BLaER1 (cell line): ENCODE measurements at regions not wholly inside any gene's neighbourhood (a gene's known extent, or its start where the extent isn't known, plus 50 kb on each side); places are given as distances from the start of the nearest gene placed in this dataset.

Experiments used
- H3K27ac ChIP-seq: shearing (Covaris generic); formaldehyde crosslinking; 2 replicates; pipeline ENCODE4 v1.8.1; 2022
- H3K27me3 ChIP-seq: shearing (Covaris generic); formaldehyde crosslinking; 2 replicates; pipeline ENCODE4 v1.8.1; 2022
- H3K36me3 ChIP-seq: shearing (Covaris generic); formaldehyde crosslinking; 2 replicates; pipeline ENCODE4 v1.8.1; 2022
- H3K4me1 ChIP-seq: shearing (Covaris generic); formaldehyde crosslinking; 2 replicates; pipeline ENCODE4 v1.8.1; 2022
- H3K4me2 ChIP-seq: shearing (Covaris generic); formaldehyde crosslinking; 2 replicates; pipeline ENCODE4 v1.8.1; 2022
- H3K4me3 ChIP-seq: shearing (Covaris generic); formaldehyde crosslinking; 2 replicates; pipeline ENCODE4 v1.8.1; 2022
- H3K9ac ChIP-seq: shearing (Covaris generic); formaldehyde crosslinking; 2 replicates; pipeline ENCODE4 v1.8.1; 2022
- H3K9me3 ChIP-seq: shearing (Covaris generic); formaldehyde crosslinking; 2 replicates; pipeline ENCODE4 v1.8.1; 2022
- H4K20me1 ChIP-seq: shearing (Covaris generic); formaldehyde crosslinking; 2 replicates; pipeline ENCODE4 v1.8.1; 2022
- Cebpa-rat ChIP-seq: shearing (Covaris generic); IDR thresholded peaks from 2 replicates; pipeline ENCODE4 v1.8.1; 2022

DNA sequence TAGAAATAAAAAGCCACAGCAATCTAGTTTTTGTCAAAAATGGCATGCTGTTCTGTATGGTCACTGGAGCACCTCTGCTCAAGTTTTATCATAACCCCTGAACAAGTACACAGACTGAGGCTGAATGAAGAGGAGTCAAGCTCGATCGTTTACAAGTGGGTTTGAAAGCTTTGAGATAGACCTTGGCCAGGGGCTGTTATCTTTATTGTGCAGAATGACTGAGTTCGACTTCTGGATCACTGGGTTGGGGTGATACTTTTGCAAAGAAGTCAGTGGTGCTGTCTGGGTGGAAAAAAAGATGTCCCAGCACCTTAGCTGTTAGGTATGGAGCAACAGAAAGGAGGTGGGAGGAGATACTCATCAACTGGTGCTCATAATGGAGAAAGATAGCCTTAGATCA is 446.0 kb downstream of the HACE1 start:
- Histone ChIP-seq H3K9me3 (0 out of 2 replicates have a peak, but pooled peaks cover 5% of the 10 kb centered on the region), H3K9ac (no peak overlapping the region), H3K27ac (no peak overlapping the region), H3K4me1 (0 out of 2 replicates have a peak, but pooled peaks cover 10% of the 10 kb centered on the region), H3K4me2 (no peak overlapping the region), H3K36me3 (no peaks in the 10 kb centered on the region), H3K27me3 (no peaks in the 10 kb centered on the region), H3K4me3 (no peak overlapping the region), H4K20me1 (no peaks in the 10 kb centered on the region)
- TF ChIP-seq Cebpa-rat: no peak

DNA sequence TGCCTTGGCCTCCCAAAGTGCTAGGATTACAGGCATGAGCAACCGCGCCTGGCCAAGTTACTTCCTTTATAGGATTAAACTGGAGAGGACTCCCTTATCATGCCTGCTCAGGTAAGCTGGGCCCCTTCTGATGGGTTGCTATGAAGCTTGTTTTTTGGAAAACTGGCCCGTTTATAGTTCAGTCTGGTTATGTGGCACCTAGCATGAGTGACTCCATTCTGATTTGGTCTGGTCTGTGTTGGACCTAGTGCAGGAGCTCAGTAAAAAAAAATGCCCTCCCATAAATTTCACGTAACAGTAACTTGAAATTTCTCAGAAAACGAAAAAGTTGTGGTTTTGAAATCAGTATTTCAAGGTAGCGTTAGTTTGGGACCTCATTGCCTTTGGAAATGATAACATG is 448.4 kb downstream of the HACE1 start:
- Histone ChIP-seq H3K4me1 (0 out of 2 replicates have a peak, but pooled peaks cover 10% of the 10 kb centered on the region), H3K4me3 (no peak overlapping the region), H3K36me3 (no peaks in the 10 kb centered on the region), H3K9ac (no peak overlapping the region), H4K20me1 (no peaks in the 10 kb centered on the region), H3K4me2 (no peak overlapping the region), H3K27me3 (no peaks in the 10 kb centered on the region), H3K27ac (no peak overlapping the region), H3K9me3 (0 out of 2 replicates have a peak, but pooled peaks cover 5% of the 10 kb centered on the region)
- TF ChIP-seq Cebpa-rat: no peak

DNA sequence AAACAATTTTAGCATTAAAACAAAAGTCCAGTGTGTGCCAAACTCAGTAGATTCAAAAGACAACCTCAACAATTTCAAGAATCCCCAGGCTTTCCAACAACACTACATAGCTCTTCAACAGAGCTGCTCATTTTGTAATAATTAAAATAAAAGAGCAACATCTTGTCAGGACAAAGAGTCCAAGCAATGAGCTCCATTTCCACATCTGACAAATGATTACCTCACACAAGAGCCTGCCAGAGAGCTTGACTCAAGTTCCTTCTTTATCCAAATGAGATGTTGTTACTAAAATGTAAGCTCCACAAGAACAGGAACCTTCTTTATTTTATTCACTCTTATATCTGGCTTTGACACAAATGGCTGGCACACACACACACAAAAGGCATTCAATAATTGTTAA is 449.8 kb downstream of the HACE1 start:
- Histone ChIP-seq H3K9ac (no peak overlapping the region), H3K27me3 (no peaks in the 10 kb centered on the region), H4K20me1 (no peaks in the 10 kb centered on the region), H3K4me2 (no peak overlapping the region), H3K4me3 (no peak overlapping the region), H3K27ac (no peak overlapping the region), H3K4me1 (0 out of 2 replicates have a peak, but pooled peaks cover 10% of the 10 kb centered on the region), H3K36me3 (no peaks in the 10 kb centered on the region), H3K9me3 (0 out of 2 replicates have a peak, but pooled peaks cover 5% of the 10 kb centered on the region)
- no peak for TF ChIP-seq Cebpa-rat

DNA sequence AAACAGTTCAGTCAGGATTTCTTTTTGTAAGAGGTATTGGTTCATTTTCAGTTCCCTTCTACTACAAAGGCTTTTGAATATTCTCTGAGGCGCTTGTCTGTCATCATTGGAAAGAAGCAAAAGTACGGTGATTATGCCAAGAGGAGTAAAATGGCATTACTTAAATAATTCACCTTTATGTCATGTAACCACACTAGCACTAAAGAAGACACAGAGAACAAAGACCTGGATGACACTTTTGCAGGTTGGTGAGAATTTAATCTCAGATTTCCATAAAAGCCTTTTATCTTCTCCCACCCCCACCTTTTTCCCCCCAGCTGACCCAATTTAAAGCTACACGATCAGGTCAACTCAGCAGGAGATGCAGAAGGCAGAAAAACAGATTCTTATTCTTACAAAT is 451.8 kb downstream of the HACE1 start:
- Histone ChIP-seq H3K27me3 (no peaks in the 10 kb centered on the region), H3K4me2 (no peak overlapping the region)

DNA sequence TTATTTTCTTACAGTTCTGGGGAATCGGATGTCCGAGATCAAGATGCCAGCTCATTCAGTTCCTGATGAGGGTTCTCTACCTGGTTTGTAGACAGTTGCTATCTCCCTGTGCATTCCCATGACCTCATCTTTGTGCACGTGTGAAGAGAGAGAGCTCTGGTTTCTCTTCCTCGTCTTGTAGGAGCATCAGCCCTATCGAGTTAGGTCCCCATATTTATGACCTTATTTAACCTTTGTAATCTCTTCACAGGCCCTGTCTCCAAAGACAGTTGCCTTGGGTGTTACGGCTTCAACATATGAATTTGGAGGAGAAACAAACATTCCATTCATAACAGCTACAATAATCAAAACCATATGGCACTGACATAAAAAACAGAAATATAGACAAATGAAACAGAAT is 455.3 kb downstream of the HACE1 start:
- H3K4me3 ChIP-seq: no peak overlapping the region
- no peaks in the 10 kb centered on the region for H4K20me1 ChIP-seq
- no peak overlapping the region for H3K27ac ChIP-seq
- no peak for TF ChIP-seq Cebpa-rat
- no peak overlapping the region for H3K4me2 ChIP-seq
- no peaks in the 10 kb centered on the region for H3K9me3 ChIP-seq
- no peaks in the 10 kb centered on the region for H3K36me3 ChIP-seq
- no peaks in the 10 kb centered on the region for H3K4me1 ChIP-seq
- H3K27me3 ChIP-seq: no peaks in the 10 kb centered on the region
- no peak overlapping the region for H3K9ac ChIP-seq

More for the DNA sequence above, 451.8 kb downstream of the HACE1 start:
- TF ChIP-seq Cebpa-rat: no peak
- H3K36me3 ChIP-seq: no peaks in the 10 kb centered on the region
- no peak overlapping the region for H3K4me3 ChIP-seq
- H3K27ac ChIP-seq: no peak overlapping the region
- 0 out of 2 replicates have a peak, but pooled peaks cover 5% of the 10 kb centered on the region for H3K9me3 ChIP-seq
- 0 out of 2 replicates have a peak, but pooled peaks cover 10% of the 10 kb centered on the region for H3K4me1 ChIP-seq
- H4K20me1 ChIP-seq: no peaks in the 10 kb centered on the region
- H3K9ac ChIP-seq: no peak overlapping the region

DNA sequence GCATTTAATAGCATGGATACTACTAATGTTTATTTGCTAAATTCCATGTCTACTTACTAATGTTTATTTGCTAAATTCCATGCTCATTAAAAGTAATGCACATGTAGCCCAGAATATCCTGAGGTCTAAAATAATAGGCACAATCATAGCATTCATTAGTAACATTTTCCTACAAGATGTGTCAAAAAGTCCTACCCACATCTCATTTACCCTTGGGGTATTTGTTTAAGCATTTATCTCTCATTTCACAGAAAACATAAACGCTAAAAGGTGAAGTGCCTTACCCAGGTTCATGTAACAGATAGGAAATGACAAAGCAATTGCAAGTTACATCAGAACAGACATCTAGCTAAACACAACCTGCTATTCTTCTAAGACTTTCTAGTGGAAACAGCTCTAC is 457.1 kb downstream of the HACE1 start:
- no peaks in the 10 kb centered on the region for H3K36me3 ChIP-seq
- no peak overlapping the region for H3K9ac ChIP-seq
- no peak for TF ChIP-seq Cebpa-rat
- H3K4me2 ChIP-seq: no peak overlapping the region
- H3K27me3 ChIP-seq: no peaks in the 10 kb centered on the region
- no peaks in the 10 kb centered on the region for H3K9me3 ChIP-seq
- H4K20me1 ChIP-seq: no peaks in the 10 kb centered on the region
- H3K4me3 ChIP-seq: no peak overlapping the region
- no peak overlapping the region for H3K27ac ChIP-seq
- H3K4me1 ChIP-seq: no peaks in the 10 kb centered on the region

DNA sequence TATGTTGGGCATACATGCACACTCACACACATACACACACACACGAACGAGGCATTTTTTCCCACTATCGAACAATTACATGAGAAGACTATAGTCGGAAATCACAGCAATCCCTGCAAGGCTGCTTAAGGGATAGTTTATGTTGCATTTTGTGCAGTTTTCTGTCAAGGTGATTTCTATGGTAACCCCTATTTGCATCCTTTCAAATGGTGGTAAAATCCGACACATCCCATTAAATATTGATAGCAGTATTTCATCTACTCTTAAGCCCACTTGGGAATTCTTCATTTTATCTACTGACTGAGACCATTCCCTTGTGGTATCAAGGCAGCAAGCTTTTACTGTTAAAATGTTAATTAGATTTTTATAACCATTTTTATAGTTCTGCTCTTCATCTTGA is 457.8 kb downstream of the HACE1 start:
- Histone ChIP-seq H3K27me3 (no peaks in the 10 kb centered on the region), H3K9ac (no peak overlapping the region), H3K4me1 (no peaks in the 10 kb centered on the region), H4K20me1 (no peaks in the 10 kb centered on the region), H3K4me3 (no peak overlapping the region), H3K9me3 (no peaks in the 10 kb centered on the region), H3K4me2 (no peak overlapping the region), H3K36me3 (no peaks in the 10 kb centered on the region), H3K27ac (no peak overlapping the region)
- TF ChIP-seq Cebpa-rat: no peak

DNA sequence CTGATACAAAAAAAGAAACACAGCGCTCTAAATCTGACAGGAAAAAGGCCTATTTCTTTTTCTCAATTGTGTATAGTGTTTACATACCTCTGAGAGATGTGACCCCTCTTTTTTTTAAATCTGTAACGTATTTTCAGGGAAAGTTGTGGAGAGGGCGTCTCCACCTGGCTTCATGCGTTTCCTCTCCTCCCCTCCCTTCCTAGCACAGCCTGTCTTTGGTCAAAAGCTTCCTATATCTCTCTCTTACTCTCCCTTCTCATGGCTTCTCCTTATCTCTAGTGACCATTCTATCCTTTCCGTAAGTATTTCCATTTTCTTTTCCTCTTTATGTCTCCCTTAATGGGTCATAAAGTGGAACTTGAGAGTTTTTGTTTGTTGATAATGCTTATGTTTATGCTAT is 458.9 kb downstream of the HACE1 start:
- no peak overlapping the region for H3K4me2 ChIP-seq

DNA sequence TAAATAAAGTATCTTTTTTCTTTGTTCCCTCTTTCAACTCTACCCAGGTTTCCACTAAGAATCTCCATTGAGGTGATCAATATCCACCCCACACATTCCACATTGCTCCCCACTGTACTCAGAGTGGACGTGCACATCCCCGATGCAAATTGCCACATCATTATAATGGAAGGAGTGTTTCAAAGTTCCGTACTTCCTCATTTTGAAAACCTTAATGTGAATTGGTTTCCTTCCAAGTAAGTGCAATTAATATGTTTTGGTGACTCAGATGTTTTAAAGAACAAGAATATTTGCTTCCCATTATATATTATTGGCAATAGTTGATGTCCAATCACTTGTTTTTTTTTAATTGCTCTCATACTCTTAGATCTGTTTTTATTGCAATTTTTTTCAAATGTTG is 463.6 kb downstream of the HACE1 start:
- no peaks in the 10 kb centered on the region for H3K9me3 ChIP-seq
- H3K27ac ChIP-seq: no peak overlapping the region
- H4K20me1 ChIP-seq: no peaks in the 10 kb centered on the region
- no peak overlapping the region for H3K4me3 ChIP-seq
- no peaks in the 10 kb centered on the region for H3K27me3 ChIP-seq
- TF ChIP-seq Cebpa-rat: no peak
- H3K36me3 ChIP-seq: no peaks in the 10 kb centered on the region
- H3K4me2 ChIP-seq: no peak overlapping the region
- no peaks in the 10 kb centered on the region for H3K4me1 ChIP-seq
- no peak overlapping the region for H3K9ac ChIP-seq

More for the DNA sequence above, 458.9 kb downstream of the HACE1 start:
- H3K36me3 ChIP-seq: no peaks in the 10 kb centered on the region
- no peak overlapping the region for H3K9ac ChIP-seq
- TF ChIP-seq Cebpa-rat: no peak
- no peak overlapping the region for H3K27ac ChIP-seq
- no peaks in the 10 kb centered on the region for H3K4me1 ChIP-seq
- no peaks in the 10 kb centered on the region for H3K9me3 ChIP-seq
- no peaks in the 10 kb centered on the region for H3K27me3 ChIP-seq
- H4K20me1 ChIP-seq: no peaks in the 10 kb centered on the region
- H3K4me3 ChIP-seq: no peak overlapping the region

DNA sequence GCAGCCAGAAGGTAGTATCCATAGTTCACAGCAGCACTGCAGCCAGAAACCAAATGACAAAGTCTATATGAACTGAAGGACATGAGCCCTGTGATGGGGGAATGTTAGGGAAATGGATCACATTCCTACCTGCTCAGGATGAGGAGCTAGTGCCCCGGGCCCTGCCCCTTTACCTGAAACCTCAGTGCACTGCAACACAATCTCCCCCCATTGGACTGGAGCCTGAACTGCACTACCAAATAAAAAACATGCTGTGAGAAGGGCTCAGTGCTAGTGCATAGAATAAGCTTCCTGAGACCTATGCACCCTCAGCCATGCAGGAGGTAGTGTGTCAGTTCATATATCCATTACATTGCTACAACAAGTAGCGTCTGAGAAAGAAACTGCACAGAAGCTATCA is 477.8 kb downstream of the HACE1 start:
- Histone ChIP-seq H3K27me3 (no peaks in the 10 kb centered on the region), H3K36me3 (no peaks in the 10 kb centered on the region), H3K4me1 (no peaks in the 10 kb centered on the region), H4K20me1 (no peaks in the 10 kb centered on the region), H3K27ac (no peak overlapping the region), H3K4me3 (no peak overlapping the region), H3K4me2 (no peak overlapping the region), H3K9ac (no peak overlapping the region), H3K9me3 (no peaks in the 10 kb centered on the region)
- TF ChIP-seq Cebpa-rat: no peak
